Stimulated activated naive CD8-positive, alpha-beta T cell treated with anti-CD3 and anti-CD28 coated beads, Interleukin-15, amount 100 ng/mL, for 72 hours (primary cell): ENCODE measurements at regions not wholly inside any gene's neighbourhood (a gene's known extent, or its start where the extent isn't known, plus 50 kb on each side); places are given as distances from the start of the nearest gene placed in this dataset.

ENCODE experiments used
- ATAC-seq: fragments of 150-1000 bp; cut with Tn5 transposase; 2 replicates; pipeline ENCODE4 v1.10.0; 2021; ENCODE audit warnings: mild to moderate bottlenecking, moderate library complexity
- DNase-seq, 2 donors: peaks; one replicate each; pipeline ENCODE4 v3.0.0; 2021 to 2022
- H3K27ac Mint-ChIP-seq, 2 donors: one replicate each; pipeline ENCODE4 v1.8.0; 2022; ENCODE audit warnings: mild to moderate bottlenecking in 2 of 2, mixed read lengths in 2 of 2, moderate library complexity in 2 of 2
- H3K27me3 Mint-ChIP-seq: one replicate; pipeline ENCODE4 v1.8.0; 2022; ENCODE audit warnings: mixed read lengths
- H3K4me1 Mint-ChIP-seq: one replicate; pipeline ENCODE4 v1.8.0; 2022; ENCODE audit warnings: mild to moderate bottlenecking, mixed read lengths
- H3K4me3 Mint-ChIP-seq, 2 donors: one replicate each; pipeline ENCODE4 v1.8.0; 2022; ENCODE audit warnings: mild to moderate bottlenecking in 2 of 2, mixed read lengths in 2 of 2, moderate library complexity in 1 of 2
- H3K9me3 Mint-ChIP-seq, 2 donors: one replicate each; pipeline ENCODE4 v1.8.0; 2022; ENCODE audit warnings: mixed read lengths in 2 of 2

- ATAC-seq = peak; percentile 30
- H3K27me3 Mint-ChIP-seq = no peaks in the 10 kb centered on the region
Observed at GRCh38 chr6:144335311-144335861, 50.3 kb downstream of the UTRN start.

GRCh38 chr6:144335914-144336313 is 50.8 kb downstream of the UTRN start:
- ATAC-seq (peak; percentile 83), DNase-seq (peak in 1 of 2 donors; percentile 55)
- Mint-ChIP-seq H3K27me3 (no peaks in the 10 kb centered on the region), H3K4me1 (peaks cover 59% of the 10 kb centered on the region), H3K4me3 (peak overlapping the region; percentile 77 to 79), H3K9me3 (no peaks in the 10 kb centered on the region), H3K27ac (peak overlapping the region in 1 of 2 donors; percentile 91)

More at GRCh38 chr6:144335311-144335861, 50.3 kb downstream of the UTRN start:
- Mint-ChIP-seq H3K4me3 (peak overlapping the region; percentile 77 to 79), H3K9me3 (no peaks in the 10 kb centered on the region), H3K4me1 (peaks cover 54% of the 10 kb centered on the region), H3K27ac (peak overlapping the region; percentile 72 to 91)
- DNase-seq = no peak

GRCh38 chr6:144336900-144337299 is 51.8 kb downstream of the UTRN start:
- H3K27ac Mint-ChIP-seq = peak overlapping the region in 1 of 2 donors; percentile 84
- no peaks in the 10 kb centered on the region for H3K9me3 Mint-ChIP-seq
- no peak overlapping the region for H3K4me3 Mint-ChIP-seq
- H3K27me3 Mint-ChIP-seq = no peaks in the 10 kb centered on the region
- DNase-seq (no peak), ATAC-seq (no peak)
- H3K4me1 Mint-ChIP-seq = peaks cover 69% of the 10 kb centered on the region

GRCh38 chr6:144338474-144338873 is 53.3 kb downstream of the UTRN start:
- Mint-ChIP-seq H3K27me3 (no peaks in the 10 kb centered on the region), H3K27ac (no peak overlapping the region), H3K4me3 (no peak overlapping the region), H3K4me1 (peaks cover 81% of the 10 kb centered on the region), H3K9me3 (no peaks in the 10 kb centered on the region)
- no peak for ATAC-seq
- no peak for DNase-seq

- no peak for ATAC-seq
Observed at GRCh38 chr6:144338951-144339700, 54.0 kb downstream of the UTRN start.

GRCh38 chr6:144339859-144340452 is 54.8 kb downstream of the UTRN start:
- H3K9me3 Mint-ChIP-seq = no peaks in the 10 kb centered on the region
- no peak overlapping the region for H3K4me3 Mint-ChIP-seq
- H3K4me1 Mint-ChIP-seq = peaks cover 86% of the 10 kb centered on the region
- H3K27me3 Mint-ChIP-seq = no peaks in the 10 kb centered on the region
- ATAC-seq = no peak
- H3K27ac Mint-ChIP-seq = no peak overlapping the region
- DNase-seq = no peak

More at GRCh38 chr6:144338951-144339700, 54.0 kb downstream of the UTRN start:
- DNase-seq = no peak
- Mint-ChIP-seq H3K27me3 (no peaks in the 10 kb centered on the region), H3K4me1 (peaks cover 85% of the 10 kb centered on the region), H3K4me3 (no peak overlapping the region), H3K9me3 (no peaks in the 10 kb centered on the region), H3K27ac (no peak overlapping the region)

- Mint-ChIP-seq H3K4me3 (no peak overlapping the region), H3K9me3 (no peaks in the 10 kb centered on the region), H3K4me1 (peaks cover 86% of the 10 kb centered on the region), H3K27me3 (no peaks in the 10 kb centered on the region), H3K27ac (no peak overlapping the region)
- ATAC-seq = no peak
- no peak for DNase-seq
Observed at GRCh38 chr6:144340541-144341371, 55.6 kb downstream of the UTRN start.

GRCh38 chr6:144341831-144342527 is 56.8 kb downstream of the UTRN start:
- Mint-ChIP-seq H3K4me1 (peaks cover 82% of the 10 kb centered on the region), H3K27ac (no peak overlapping the region), H3K9me3 (no peaks in the 10 kb centered on the region), H3K4me3 (no peak overlapping the region), H3K27me3 (no peaks in the 10 kb centered on the region)
- DNase-seq = no peak
- ATAC-seq = no peak

- peak; percentile 38 to 40 for DNase-seq
- Mint-ChIP-seq H3K4me3 (peak overlapping the region; percentile 88 to 97), H3K27ac (peak overlapping the region; percentile 93 to 95), H3K9me3 (peaks cover 0 to 5% of the 10 kb centered on the region in 2 donors), H3K4me1 (peaks cover 82% of the 10 kb centered on the region), H3K27me3 (no peaks in the 10 kb centered on the region)
- peak; percentile 85 for ATAC-seq
Observed at GRCh38 chr6:144343701-144344428, 58.7 kb downstream of the UTRN start.

GRCh38 chr6:144344646-144345045 is 59.5 kb downstream of the UTRN start:
- DNase-seq (peak in 1 of 2 donors; percentile 38), ATAC-seq (peak; percentile 72)
- Mint-ChIP-seq H3K4me1 (peaks cover 85% of the 10 kb centered on the region), H3K27me3 (no peaks in the 10 kb centered on the region), H3K9me3 (peaks cover 0 to 5% of the 10 kb centered on the region in 2 donors), H3K27ac (peak overlapping the region; percentile 93 to 95), H3K4me3 (peak overlapping the region; percentile 88 to 97)

GRCh38 chr6:144345451-144345850 is 60.3 kb downstream of the UTRN start:
- ATAC-seq = no peak
- no peak for DNase-seq

GRCh38 chr6:144346719-144347447 is 61.7 kb downstream of the UTRN start:
- Mint-ChIP-seq H3K4me3 (peak overlapping the region; percentile 78 to 79), H3K9me3 (peaks cover 0 to 5% of the 10 kb centered on the region in 2 donors), H3K27ac (peak overlapping the region; percentile 50 to 57), H3K4me1 (peaks cover 91% of the 10 kb centered on the region), H3K27me3 (no peaks in the 10 kb centered on the region)
- no peak for ATAC-seq
- DNase-seq = peak in 1 of 2 donors; percentile 22

More at GRCh38 chr6:144345451-144345850, 60.3 kb downstream of the UTRN start:
- H3K9me3 Mint-ChIP-seq = peaks cover 0 to 5% of the 10 kb centered on the region in 2 donors
- no peaks in the 10 kb centered on the region for H3K27me3 Mint-ChIP-seq
- peaks cover 91% of the 10 kb centered on the region for H3K4me1 Mint-ChIP-seq
- H3K27ac Mint-ChIP-seq = peak overlapping the region; percentile 93 to 95
- peak overlapping the region; percentile 88 to 97 for H3K4me3 Mint-ChIP-seq

GRCh38 chr6:144347448-144347759 is 62.3 kb downstream of the UTRN start:
- Mint-ChIP-seq H3K27ac (peak overlapping the region; percentile 50 to 57), H3K4me3 (peak overlapping the region; percentile 78 to 79), H3K9me3 (peaks cover 0 to 5% of the 10 kb centered on the region in 2 donors), H3K4me1 (peaks cover 91% of the 10 kb centered on the region), H3K27me3 (no peaks in the 10 kb centered on the region)
- no peak for ATAC-seq
- no peak for DNase-seq

GRCh38 chr6:144347933-144348332 is 62.8 kb downstream of the UTRN start:
- peaks cover 0 to 5% of the 10 kb centered on the region in 2 donors for H3K9me3 Mint-ChIP-seq
- DNase-seq (no peak), ATAC-seq (no peak)
- H3K27ac Mint-ChIP-seq = peak overlapping the region; percentile 23 to 75
- peaks cover 91% of the 10 kb centered on the region for H3K4me1 Mint-ChIP-seq
- H3K27me3 Mint-ChIP-seq = no peaks in the 10 kb centered on the region
- peak overlapping the region in 1 of 2 donors; percentile 20 for H3K4me3 Mint-ChIP-seq
